ENCODE measurements at regions not wholly inside any gene's neighbourhood (a gene's known extent, or its start where the extent isn't known, plus 50 kb on each side); places are given as distances from the start of the nearest gene placed in this dataset.
"Not testable (repeated sequence)": the region's sequence is repeated elsewhere in the genome, so short reads cannot be mapped to it uniquely, and the experiment has no call there.

GRCh38 chr5:101783241-101784013, 512.7 kb downstream of the SLCO4C1 start:
- Histone ChIP-seq H2BK12ac (ENCODE audit: low read length in 2 of 2) (no peak overlapping the region), H3K9ac (ENCODE audit: low read length) (peak overlapping the region; percentile 9), H3K23ac (ENCODE audit: low read length in 2 of 2) (no peak overlapping the region), H3K18ac (ENCODE audit: low read depth in 1 of 2, low read length in 2 of 2) (no peak overlapping the region), H3K4me3 (ENCODE audit: insufficient read depth in 1 of 2, low read depth in 1 of 2, low read length in 2 of 2) (peak overlapping the region; percentile 27 to 72), H4K8ac (ENCODE audit: low read length) (no peak overlapping the region), H3K27me3 (ENCODE audit: control insufficient read depth in 1 of 2, insufficient read depth in 1 of 2, low read length in 2 of 2) (no peaks in the 10 kb centered on the region), H3K4me2 (ENCODE audit: low read length, poor library complexity, severe bottlenecking) (peak overlapping the region; percentile 50), H3K36me3 (ENCODE audit: control insufficient read depth in 1 of 2, insufficient read depth in 2 of 2, low read depth in 1 of 2, low read length in 2 of 2) (no peaks in the 10 kb centered on the region), H4K91ac (ENCODE audit: low read length) (no peak overlapping the region), H3K9me3 (ENCODE audit: control insufficient read depth, low read length) (peaks cover 4% of the 10 kb centered on the region), H2BK5ac (ENCODE audit: low read depth, low read length, poor library complexity, severe bottlenecking) (no peak overlapping the region), H2BK120ac (ENCODE audit: low read depth, low read length) (no peak overlapping the region), H2AFZ (ENCODE audit: low read depth, low read length) (no peak overlapping the region), H3K79me1 (replicated peaks; ENCODE audit: low read length, poor library complexity, severe bottlenecking) (no peaks in the 10 kb centered on the region), H3K14ac (ENCODE audit: low read length in 2 of 2) (no peak overlapping the region), H3K4me1 (ENCODE audit: control insufficient read depth, insufficient read depth, low read depth, low read length) (peaks cover 3% of the 10 kb centered on the region), H3K4ac (ENCODE audit: low read depth in 1 of 2, low read length in 2 of 2) (no peak overlapping the region), H2BK15ac (ENCODE audit: low read depth, poor library complexity, severe bottlenecking) (no peak overlapping the region), H2AK5ac (ENCODE audit: low read length, severe bottlenecking) (no peak overlapping the region), H3K27ac (ENCODE audit: low read length, poor library complexity, severe bottlenecking) (no peak overlapping the region)
- WGBS = 49% methylated on average over 26 of the region's 26 CpGs
- DNase-seq = peak; percentile 2

- H2AK5ac ChIP-seq (ENCODE audit: low read length, severe bottlenecking) = no peak overlapping the region
- no peak overlapping the region for H3K4me2 ChIP-seq (ENCODE audit: low read length, poor library complexity, severe bottlenecking)
- no peak overlapping the region for H3K4ac ChIP-seq (ENCODE audit: low read depth in 1 of 2, low read length in 2 of 2)
- peaks cover 3% of the 10 kb centered on the region for H3K4me1 ChIP-seq (ENCODE audit: control insufficient read depth, insufficient read depth, low read depth, low read length)
- H2BK12ac ChIP-seq (ENCODE audit: low read length in 2 of 2) = no peak overlapping the region
- no peak overlapping the region for H3K9ac ChIP-seq (ENCODE audit: low read length)
- H2BK15ac ChIP-seq (ENCODE audit: low read depth, poor library complexity, severe bottlenecking) = no peak overlapping the region
- H2BK120ac ChIP-seq (ENCODE audit: low read depth, low read length) = no peak overlapping the region
- no peak overlapping the region for H3K4me3 ChIP-seq (ENCODE audit: insufficient read depth in 1 of 2, low read depth in 1 of 2, low read length in 2 of 2)
- no peak overlapping the region for H4K8ac ChIP-seq (ENCODE audit: low read length)
- H3K27ac ChIP-seq (ENCODE audit: low read length, poor library complexity, severe bottlenecking) = no peak overlapping the region
- H2BK5ac ChIP-seq (ENCODE audit: low read depth, low read length, poor library complexity, severe bottlenecking) = no peak overlapping the region
- H3K36me3 ChIP-seq (ENCODE audit: control insufficient read depth in 1 of 2, insufficient read depth in 2 of 2, low read depth in 1 of 2, low read length in 2 of 2) = no peaks in the 10 kb centered on the region
- WGBS = 87% methylated on average over 10 of the region's 10 CpGs
- H3K14ac ChIP-seq (ENCODE audit: low read length in 2 of 2) = no peak overlapping the region
- no peak overlapping the region for H4K91ac ChIP-seq (ENCODE audit: low read length)
- H3K27me3 ChIP-seq (ENCODE audit: control insufficient read depth in 1 of 2, insufficient read depth in 1 of 2, low read length in 2 of 2) = no peaks in the 10 kb centered on the region
- H3K23ac ChIP-seq (ENCODE audit: low read length in 2 of 2) = no peak overlapping the region
- no peak overlapping the region for H3K18ac ChIP-seq (ENCODE audit: low read depth in 1 of 2, low read length in 2 of 2)
- no peak overlapping the region for H2AFZ ChIP-seq (ENCODE audit: low read depth, low read length)
- DNase-seq = no peak
- no peaks in the 10 kb centered on the region for H3K79me1 ChIP-seq (replicated peaks; ENCODE audit: low read length, poor library complexity, severe bottlenecking)
- peaks cover 4% of the 10 kb centered on the region for H3K9me3 ChIP-seq (ENCODE audit: control insufficient read depth, low read length)
These were observed 513.6 kb downstream of the SLCO4C1 start for GRCh38 chr5:101782352-101783103.

GRCh38 chr5:101751105-101751504, 545.0 kb downstream of the SLCO4C1 start:
- 60% methylated on average over 1 of the region's 3 CpGs for WGBS

GRCh38 chr5:101743000-101743399, 553.1 kb downstream of the SLCO4C1 start:
- not testable (repeated sequence) for H4K8ac ChIP-seq (ENCODE audit: low read length); H3K27me3 ChIP-seq (ENCODE audit: control insufficient read depth in 1 of 2, insufficient read depth in 1 of 2, low read length in 2 of 2); H3K4me3 ChIP-seq (ENCODE audit: insufficient read depth in 1 of 2, low read depth in 1 of 2, low read length in 2 of 2); H3K14ac ChIP-seq (ENCODE audit: low read length in 2 of 2); H3K18ac ChIP-seq (ENCODE audit: low read depth in 1 of 2, low read length in 2 of 2); H3K9ac ChIP-seq (ENCODE audit: low read length); H3K27ac ChIP-seq (ENCODE audit: low read length, poor library complexity, severe bottlenecking); H2BK120ac ChIP-seq (ENCODE audit: low read depth, low read length); H3K4me1 ChIP-seq (ENCODE audit: control insufficient read depth, insufficient read depth, low read depth, low read length); H2AK5ac ChIP-seq (ENCODE audit: low read length, severe bottlenecking); H2AFZ ChIP-seq (ENCODE audit: low read depth, low read length); H4K91ac ChIP-seq (ENCODE audit: low read length); DNase-seq; H3K4me2 ChIP-seq (ENCODE audit: low read length, poor library complexity, severe bottlenecking); H3K23ac ChIP-seq (ENCODE audit: low read length in 2 of 2); H3K79me1 ChIP-seq (replicated peaks; ENCODE audit: low read length, poor library complexity, severe bottlenecking); H3K9me3 ChIP-seq (ENCODE audit: control insufficient read depth, low read length); H2BK5ac ChIP-seq (ENCODE audit: low read depth, low read length, poor library complexity, severe bottlenecking); H3K36me3 ChIP-seq (ENCODE audit: control insufficient read depth in 1 of 2, insufficient read depth in 2 of 2, low read depth in 1 of 2, low read length in 2 of 2); H3K4ac ChIP-seq (ENCODE audit: low read depth in 1 of 2, low read length in 2 of 2); H2BK12ac ChIP-seq (ENCODE audit: low read length in 2 of 2); H2BK15ac ChIP-seq (ENCODE audit: low read depth, poor library complexity, severe bottlenecking)

More at GRCh38 chr5:101751105-101751504, 545.0 kb downstream of the SLCO4C1 start:
- Histone ChIP-seq H3K9me3 (ENCODE audit: control insufficient read depth, low read length) (no peaks in the 10 kb centered on the region), H2BK5ac (ENCODE audit: low read depth, low read length, poor library complexity, severe bottlenecking) (no peak overlapping the region), H3K4me2 (ENCODE audit: low read length, poor library complexity, severe bottlenecking) (no peak overlapping the region), H2BK15ac (ENCODE audit: low read depth, poor library complexity, severe bottlenecking) (no peak overlapping the region), H3K4me1 (ENCODE audit: control insufficient read depth, insufficient read depth, low read depth, low read length) (no peaks in the 10 kb centered on the region), H3K79me1 (replicated peaks; ENCODE audit: low read length, poor library complexity, severe bottlenecking) (no peaks in the 10 kb centered on the region), H3K36me3 (ENCODE audit: control insufficient read depth in 1 of 2, insufficient read depth in 2 of 2, low read depth in 1 of 2, low read length in 2 of 2) (no peaks in the 10 kb centered on the region), H3K9ac (ENCODE audit: low read length) (no peak overlapping the region), H2BK120ac (ENCODE audit: low read depth, low read length) (no peak overlapping the region), H2BK12ac (ENCODE audit: low read length in 2 of 2) (no peak overlapping the region), H3K14ac (ENCODE audit: low read length in 2 of 2) (no peak overlapping the region), H3K27ac (ENCODE audit: low read length, poor library complexity, severe bottlenecking) (no peak overlapping the region), H3K27me3 (ENCODE audit: control insufficient read depth in 1 of 2, insufficient read depth in 1 of 2, low read length in 2 of 2) (no peaks in the 10 kb centered on the region), H4K8ac (ENCODE audit: low read length) (no peak overlapping the region), H3K4me3 (ENCODE audit: insufficient read depth in 1 of 2, low read depth in 1 of 2, low read length in 2 of 2) (no peak overlapping the region), H4K91ac (ENCODE audit: low read length) (no peak overlapping the region), H2AK5ac (ENCODE audit: low read length, severe bottlenecking) (no peak overlapping the region), H3K18ac (ENCODE audit: low read depth in 1 of 2, low read length in 2 of 2) (no peak overlapping the region), H2AFZ (ENCODE audit: low read depth, low read length) (no peak overlapping the region), H3K4ac (ENCODE audit: low read depth in 1 of 2, low read length in 2 of 2) (no peak overlapping the region), H3K23ac (ENCODE audit: low read length in 2 of 2) (no peak overlapping the region)
- no peak for DNase-seq

All from mesenchymal stem cell (in vitro differentiated cells and primary cell).